ENCODE measurements at regions not wholly inside any gene's neighbourhood (a gene's known extent, or its start where the extent isn't known, plus 50 kb on each side); places are given as distances from the start of the nearest gene placed in this dataset.

- no peak for TF ChIP-seq POLR2A (IDR thresholded peaks at IDR 0.05)
- TF ChIP-seq CTCF (IDR thresholded peaks at IDR 0.05), result no peak
- TF ChIP-seq EP300 (IDR thresholded peaks at IDR 0.05), result no peak
Measured at GRCh38 chr18:25962176-25962575, 128.2 kb downstream of the SS18 start.

All from ovary (tissue), 3 donors.